Coronary artery (tissue), 2 donors: ENCODE measurements at regions not wholly inside any gene's neighbourhood (a gene's known extent, or its start where the extent isn't known, plus 50 kb on each side); places are given as distances from the start of the nearest gene placed in this dataset.

Experiments used
- DNase-seq: peaks from one replicate; pipeline ENCODE4 v3.0.0-alpha.2; 2017; ENCODE audit warnings: low spot score
- H3K27ac ChIP-seq, 2 donors: fragments of 200-600 bp; sonication (generic); one replicate each; pipeline ENCODE4 v1.5.1; 2016 to 2019
- H3K4me3 ChIP-seq: fragments of 200-600 bp; sonication (generic); 2 replicates; pipeline ENCODE4 v1.5.1; 2016; ENCODE audit warnings: mild to moderate bottlenecking, moderate library complexity
- TF ChIP-seq, protein P1 (sequence below): fragments of 200-600 bp; sonication (generic); IDR thresholded peaks from one replicate; pipeline ENCODE4 v1.5.1; 2019; ENCODE audit warnings: antibody characterized with exemption

DNA sequence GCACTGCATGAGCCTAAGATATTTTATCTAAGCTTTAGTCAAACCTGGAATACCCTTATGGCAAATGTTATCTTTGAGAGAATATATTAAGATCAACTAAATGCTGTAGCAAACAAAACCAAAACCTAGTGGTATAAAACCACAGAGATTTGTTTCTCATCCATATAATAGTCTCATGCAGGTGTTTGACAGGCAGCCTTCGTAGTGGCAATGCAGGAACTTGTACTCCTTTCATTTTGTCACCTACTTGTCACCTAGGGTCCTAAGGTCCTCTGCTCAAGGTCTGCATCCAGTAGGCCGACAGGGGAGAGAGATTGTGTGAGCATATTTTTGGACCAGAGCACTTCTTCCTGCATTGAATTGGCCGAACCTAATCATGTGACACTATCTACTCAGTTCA, 352.6 kb downstream of the GPR37 start:
- TF ChIP-seq, protein P1, sequence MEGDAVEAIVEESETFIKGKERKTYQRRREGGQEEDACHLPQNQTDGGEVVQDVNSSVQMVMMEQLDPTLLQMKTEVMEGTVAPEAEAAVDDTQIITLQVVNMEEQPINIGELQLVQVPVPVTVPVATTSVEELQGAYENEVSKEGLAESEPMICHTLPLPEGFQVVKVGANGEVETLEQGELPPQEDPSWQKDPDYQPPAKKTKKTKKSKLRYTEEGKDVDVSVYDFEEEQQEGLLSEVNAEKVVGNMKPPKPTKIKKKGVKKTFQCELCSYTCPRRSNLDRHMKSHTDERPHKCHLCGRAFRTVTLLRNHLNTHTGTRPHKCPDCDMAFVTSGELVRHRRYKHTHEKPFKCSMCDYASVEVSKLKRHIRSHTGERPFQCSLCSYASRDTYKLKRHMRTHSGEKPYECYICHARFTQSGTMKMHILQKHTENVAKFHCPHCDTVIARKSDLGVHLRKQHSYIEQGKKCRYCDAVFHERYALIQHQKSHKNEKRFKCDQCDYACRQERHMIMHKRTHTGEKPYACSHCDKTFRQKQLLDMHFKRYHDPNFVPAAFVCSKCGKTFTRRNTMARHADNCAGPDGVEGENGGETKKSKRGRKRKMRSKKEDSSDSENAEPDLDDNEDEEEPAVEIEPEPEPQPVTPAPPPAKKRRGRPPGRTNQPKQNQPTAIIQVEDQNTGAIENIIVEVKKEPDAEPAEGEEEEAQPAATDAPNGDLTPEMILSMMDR: no peak
- H3K4me3 ChIP-seq: no peak overlapping the region
- no peak for DNase-seq
- no peak overlapping the region for H3K27ac ChIP-seq

DNA sequence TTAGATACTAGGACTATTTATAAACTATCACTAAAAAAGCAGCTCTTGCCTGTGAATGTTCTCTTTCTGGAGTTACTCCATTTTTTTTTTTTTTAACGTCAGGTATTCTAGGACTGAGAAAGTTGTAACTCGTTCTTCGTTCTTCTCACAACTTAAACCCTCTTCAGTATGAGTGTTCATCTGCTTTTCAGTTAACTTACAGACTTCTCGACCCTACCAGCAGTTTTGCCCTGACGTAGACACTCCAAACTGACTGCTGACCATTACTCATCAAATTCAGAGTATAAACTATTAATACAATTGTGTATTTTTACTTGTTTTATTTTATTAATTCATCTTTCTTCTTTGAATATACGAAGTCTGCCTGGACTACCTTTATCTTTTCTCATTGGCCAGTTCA, 353.1 kb downstream of the GPR37 start:
- DNase-seq: no peak
- H3K27ac ChIP-seq: no peak overlapping the region
- TF ChIP-seq, protein P1: no peak
- H3K4me3 ChIP-seq: no peak overlapping the region

DNA sequence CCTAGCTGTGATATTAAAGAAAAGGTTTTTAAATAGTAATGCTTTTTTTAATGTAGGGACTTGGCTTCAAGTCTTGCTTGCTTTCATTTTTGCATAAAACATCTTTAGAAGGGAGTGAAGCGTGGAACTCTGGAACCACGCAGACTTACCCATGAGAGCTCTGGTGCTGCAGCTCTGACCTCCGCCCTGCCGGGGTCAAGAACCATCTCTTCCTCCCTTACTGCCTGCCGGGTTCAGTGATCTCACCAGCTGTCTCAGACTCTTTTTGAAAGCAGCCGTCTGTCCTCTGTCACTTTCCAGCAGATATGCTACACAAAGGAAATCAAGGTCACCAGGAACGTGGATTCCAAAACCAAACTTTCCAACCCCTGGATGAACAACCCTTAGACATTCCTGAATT, 353.8 kb downstream of the GPR37 start:
- Histone ChIP-seq H3K27ac (no peak overlapping the region), H3K4me3 (peak overlapping the region; percentile 27)
- no peak for DNase-seq
- TF ChIP-seq, protein P1: no peak

DNA sequence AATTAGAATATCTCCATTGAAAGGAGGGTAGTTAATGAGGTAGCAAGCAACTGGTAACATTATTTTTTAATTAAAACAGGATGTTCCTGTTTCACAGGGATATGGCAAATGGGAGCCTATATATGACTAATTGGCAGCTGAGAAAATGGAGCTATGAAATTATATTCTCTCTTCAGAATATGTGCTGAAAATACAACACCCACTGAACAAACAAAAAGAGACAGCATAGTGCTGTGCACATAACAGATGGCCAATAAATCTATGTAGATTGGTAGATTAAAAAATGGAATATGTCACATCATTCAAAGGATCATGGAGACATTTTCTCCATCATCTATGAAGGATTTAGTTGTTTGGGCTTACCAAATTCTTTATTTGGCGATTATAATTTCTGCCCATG, 362.0 kb downstream of the GPR37 start:
- Histone ChIP-seq H3K4me3 (no peak overlapping the region), H3K27ac (no peak overlapping the region)
- no peak for DNase-seq
- TF ChIP-seq, protein P1: no peak

DNA sequence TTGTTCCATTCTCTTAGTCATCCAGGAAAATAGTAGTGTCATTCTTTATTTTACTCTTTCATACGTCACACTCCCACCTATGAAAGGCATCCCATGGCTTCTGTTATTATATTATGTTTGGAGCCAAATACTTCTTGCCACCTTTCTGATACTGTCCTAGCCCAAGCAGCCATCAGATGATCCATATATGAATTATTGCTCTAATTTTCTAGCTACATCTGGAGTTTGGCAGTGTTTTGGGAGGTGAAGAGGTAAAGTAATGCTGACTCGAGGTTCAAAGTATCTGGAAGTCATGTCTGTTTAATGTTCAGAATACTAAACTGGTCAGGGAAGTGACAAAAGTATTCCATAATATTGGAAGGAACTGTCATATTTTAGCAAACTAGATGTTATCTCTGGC, 362.5 kb downstream of the GPR37 start:
- TF ChIP-seq, protein P1: no peak
- DNase-seq: no peak
- Histone ChIP-seq H3K27ac (no peak overlapping the region), H3K4me3 (no peak overlapping the region)

DNA sequence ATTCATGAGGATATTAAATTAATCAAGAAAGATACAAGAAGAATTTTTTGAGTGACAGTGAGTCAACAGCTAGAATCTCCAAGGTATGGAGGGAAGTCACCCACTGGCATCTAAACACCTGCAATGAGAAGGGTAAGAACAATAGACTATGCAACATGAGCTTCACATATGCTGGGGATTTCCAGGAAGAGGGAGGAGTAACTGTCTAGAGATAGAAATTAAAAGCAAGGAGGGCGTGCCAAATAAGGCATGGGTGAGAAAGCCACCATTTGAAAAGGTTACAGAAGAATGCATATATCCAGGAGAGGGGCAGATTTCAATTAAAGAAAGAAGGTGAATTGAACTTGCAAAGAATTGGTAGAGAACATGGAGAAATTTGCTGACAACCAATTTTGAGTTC, 365.7 kb downstream of the GPR37 start:
- H3K4me3 ChIP-seq: no peak overlapping the region
- no peak for DNase-seq
- H3K27ac ChIP-seq: no peak overlapping the region
- TF ChIP-seq, protein P1: no peak

DNA sequence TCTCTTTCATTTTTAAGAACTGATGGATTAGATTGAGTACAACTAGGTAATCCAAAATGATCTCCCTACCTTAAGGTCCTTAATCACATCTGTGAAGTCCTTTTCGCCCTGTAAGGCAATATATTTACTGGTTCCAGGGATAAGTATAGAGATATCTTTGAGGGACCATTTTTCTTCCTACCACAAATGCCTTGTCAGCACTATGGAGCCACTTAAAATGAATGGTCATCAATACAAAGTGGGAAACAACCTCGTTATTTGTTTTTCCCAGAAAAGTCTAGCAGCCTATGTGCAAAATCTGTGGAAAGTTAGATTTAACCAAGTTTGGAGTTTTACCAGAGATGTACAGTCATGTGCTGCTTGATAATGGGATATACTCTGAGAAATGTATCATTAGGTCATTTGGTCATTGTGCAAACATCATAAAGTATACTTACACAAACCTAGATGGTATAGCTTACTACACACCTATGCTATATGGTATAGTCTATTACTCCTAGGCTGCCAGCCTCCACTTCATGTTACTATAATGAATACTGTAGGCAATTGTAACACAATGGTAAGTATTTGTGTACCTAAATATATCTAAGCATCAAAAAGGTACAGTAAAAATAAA, 366.2 kb upstream of the TMEM229A start:
- no peak for DNase-seq
- no peak overlapping the region for H3K4me3 ChIP-seq
- TF ChIP-seq, protein P1: no peak
- H3K27ac ChIP-seq: no peak overlapping the region
